Body of pancreas (tissue), 4 donors: ENCODE measurements at regions not wholly inside any gene's neighbourhood (a gene's known extent, or its start where the extent isn't known, plus 50 kb on each side); places are given as distances from the start of the nearest gene placed in this dataset.

Source experiments
- POLR2A ChIP-seq, 3 donors: fragments of 450-650 bp; IDR thresholded peaks; one replicate each; pipeline ENCODE4 v1.6.1; 2016; ENCODE audit warnings: antibody characterized with exemption in 3 of 3, mild to moderate bottlenecking in 2 of 3
- TF ChIP-seq, protein P1 (sequence below), 7 experiments: fragments of 450-650 bp in 4 of 7; fragments of 200-600 bp in 3 of 7; sonication (generic) in 3 of 7; IDR thresholded peaks; one replicate each; pipeline ENCODE4 v1.5.1; 2016 to 2019; ENCODE audit warnings: antibody characterized with exemption in 7 of 7

DNA sequence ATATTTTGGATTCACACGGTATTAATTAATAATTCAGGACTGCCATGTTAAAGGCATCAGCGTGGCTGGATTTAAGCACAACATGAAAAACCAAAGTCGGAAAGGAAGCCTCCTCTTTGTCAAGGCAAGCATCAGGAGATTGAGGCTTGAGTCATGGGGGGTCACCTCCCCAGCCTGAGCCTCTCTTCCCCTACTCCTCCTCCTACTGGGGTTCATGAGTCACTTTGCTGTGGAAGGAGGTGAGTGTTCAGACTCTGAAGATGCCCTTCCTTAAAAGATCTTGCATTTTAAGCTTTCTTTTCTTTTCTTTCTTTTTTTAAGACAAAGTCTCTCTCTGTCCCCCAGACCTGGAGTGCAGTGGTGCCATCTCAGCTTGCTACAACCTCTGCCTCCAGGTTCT is 235.3 kb upstream of the USP9Y start:
- TF ChIP-seq, protein P1, sequence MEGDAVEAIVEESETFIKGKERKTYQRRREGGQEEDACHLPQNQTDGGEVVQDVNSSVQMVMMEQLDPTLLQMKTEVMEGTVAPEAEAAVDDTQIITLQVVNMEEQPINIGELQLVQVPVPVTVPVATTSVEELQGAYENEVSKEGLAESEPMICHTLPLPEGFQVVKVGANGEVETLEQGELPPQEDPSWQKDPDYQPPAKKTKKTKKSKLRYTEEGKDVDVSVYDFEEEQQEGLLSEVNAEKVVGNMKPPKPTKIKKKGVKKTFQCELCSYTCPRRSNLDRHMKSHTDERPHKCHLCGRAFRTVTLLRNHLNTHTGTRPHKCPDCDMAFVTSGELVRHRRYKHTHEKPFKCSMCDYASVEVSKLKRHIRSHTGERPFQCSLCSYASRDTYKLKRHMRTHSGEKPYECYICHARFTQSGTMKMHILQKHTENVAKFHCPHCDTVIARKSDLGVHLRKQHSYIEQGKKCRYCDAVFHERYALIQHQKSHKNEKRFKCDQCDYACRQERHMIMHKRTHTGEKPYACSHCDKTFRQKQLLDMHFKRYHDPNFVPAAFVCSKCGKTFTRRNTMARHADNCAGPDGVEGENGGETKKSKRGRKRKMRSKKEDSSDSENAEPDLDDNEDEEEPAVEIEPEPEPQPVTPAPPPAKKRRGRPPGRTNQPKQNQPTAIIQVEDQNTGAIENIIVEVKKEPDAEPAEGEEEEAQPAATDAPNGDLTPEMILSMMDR (IDR thresholded peaks at IDR 0.05), result no peak
- TF ChIP-seq POLR2A (IDR thresholded peaks at IDR 0.05), result no peak
